ENCODE measurements at regions not wholly inside any gene's neighbourhood (a gene's known extent, or its start where the extent isn't known, plus 50 kb on each side); places are given as distances from the start of the nearest gene placed in this dataset.
A peak's percentile ranks its signal among the peaks of the same experiment; 100 is the strongest.
"Not testable (repeated sequence)": the region's sequence is repeated elsewhere in the genome, so short reads cannot be mapped to it uniquely, and the experiment has no call there.

- DNase-seq (no peak), ATAC-seq (ENCODE audit: poor library complexity) (no peak)
- Histone ChIP-seq H3K9me3 (ENCODE audit: control insufficient read depth in 1 of 2, insufficient read depth in 1 of 2, low read length in 2 of 2) (peaks cover 2 to 12% of the 10 kb centered on the region in 2 experiments), H3K4me3 (ENCODE audit: low read length) (no peak overlapping the region), H3K4me1 (ENCODE audit: insufficient read depth, low read length) (no peaks in the 10 kb centered on the region), H3K27ac (ENCODE audit: low read depth in 1 of 2, low read length in 2 of 2) (no peak overlapping the region), H3K27me3 (ENCODE audit: control insufficient read depth in 1 of 2, insufficient read depth in 2 of 2, low read length in 2 of 2) (no peaks in the 10 kb centered on the region), H3K36me3 (ENCODE audit: insufficient read depth, low read length) (no peaks in the 10 kb centered on the region)
- Mint-ChIP-seq H3K9me3 (peaks cover 4% of the 10 kb centered on the region), H3K27me3 (no peaks in the 10 kb centered on the region), H3K36me3 (ENCODE audit: low read depth) (no peaks in the 10 kb centered on the region), H3K4me1 (ENCODE audit: low read depth) (no peaks in the 10 kb centered on the region), H3K4me3 (no peak overlapping the region), H3K27ac (no peak overlapping the region)
- intact Hi-C loops (cut with DNase I, micrococcal nuclease) = no loop called here
- TF ChIP-seq, protein P1, sequence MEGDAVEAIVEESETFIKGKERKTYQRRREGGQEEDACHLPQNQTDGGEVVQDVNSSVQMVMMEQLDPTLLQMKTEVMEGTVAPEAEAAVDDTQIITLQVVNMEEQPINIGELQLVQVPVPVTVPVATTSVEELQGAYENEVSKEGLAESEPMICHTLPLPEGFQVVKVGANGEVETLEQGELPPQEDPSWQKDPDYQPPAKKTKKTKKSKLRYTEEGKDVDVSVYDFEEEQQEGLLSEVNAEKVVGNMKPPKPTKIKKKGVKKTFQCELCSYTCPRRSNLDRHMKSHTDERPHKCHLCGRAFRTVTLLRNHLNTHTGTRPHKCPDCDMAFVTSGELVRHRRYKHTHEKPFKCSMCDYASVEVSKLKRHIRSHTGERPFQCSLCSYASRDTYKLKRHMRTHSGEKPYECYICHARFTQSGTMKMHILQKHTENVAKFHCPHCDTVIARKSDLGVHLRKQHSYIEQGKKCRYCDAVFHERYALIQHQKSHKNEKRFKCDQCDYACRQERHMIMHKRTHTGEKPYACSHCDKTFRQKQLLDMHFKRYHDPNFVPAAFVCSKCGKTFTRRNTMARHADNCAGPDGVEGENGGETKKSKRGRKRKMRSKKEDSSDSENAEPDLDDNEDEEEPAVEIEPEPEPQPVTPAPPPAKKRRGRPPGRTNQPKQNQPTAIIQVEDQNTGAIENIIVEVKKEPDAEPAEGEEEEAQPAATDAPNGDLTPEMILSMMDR (IDR thresholded peaks at IDR 0.05) = no peak
- CTCF ChIA-PET = no interaction called here
- POLR2A ChIA-PET = no interaction called here
Observed at GRCh38 chr5:28945859-28946258, 1907.5 kb upstream of the CDH9 start.

DNA sequence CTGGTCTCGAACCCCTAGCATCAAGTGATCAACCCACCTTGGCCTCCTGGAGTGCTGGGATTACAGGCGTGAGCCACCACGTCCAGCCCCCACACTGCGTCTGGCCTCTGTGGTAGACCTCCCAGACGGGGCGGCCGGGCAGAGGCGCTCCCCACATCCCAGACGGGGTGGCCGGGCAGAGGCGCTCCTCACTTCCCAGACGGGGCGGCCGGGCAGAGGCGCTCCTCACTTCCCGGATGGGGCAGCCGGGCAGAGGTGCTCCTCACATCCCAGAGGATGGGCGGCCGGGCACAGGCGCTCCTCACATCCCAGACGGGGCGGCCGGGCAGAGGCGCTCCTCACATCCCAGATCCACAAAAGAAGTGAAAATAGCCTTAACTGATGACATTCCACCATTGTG, 1891.0 kb upstream of the CDH9 start:
- CTCF ChIA-PET; POLR2A ChIA-PET; DNase-seq; H3K4me3 Mint-ChIP-seq; intact Hi-C loops (cut with DNase I, micrococcal nuclease); H3K4me1 Mint-ChIP-seq (ENCODE audit: low read depth); H3K4me3 ChIP-seq (ENCODE audit: low read length); H3K27ac ChIP-seq (ENCODE audit: low read depth in 1 of 2, low read length in 2 of 2); H3K36me3 Mint-ChIP-seq (ENCODE audit: low read depth); ATAC-seq (ENCODE audit: poor library complexity); H3K9me3 Mint-ChIP-seq; H3K36me3 ChIP-seq (ENCODE audit: insufficient read depth, low read length); H3K27me3 Mint-ChIP-seq; H3K27me3 ChIP-seq (ENCODE audit: control insufficient read depth in 1 of 2, insufficient read depth in 2 of 2, low read length in 2 of 2); H3K4me1 ChIP-seq (ENCODE audit: insufficient read depth, low read length); H3K27ac Mint-ChIP-seq: not testable (repeated sequence)
- H3K9me3 ChIP-seq (ENCODE audit: control insufficient read depth in 1 of 2, insufficient read depth in 1 of 2, low read length in 2 of 2) = peaks cover 0 to 31% of the 10 kb centered on the region in 2 experiments

- H3K4me3 Mint-ChIP-seq; H3K27me3 ChIP-seq (ENCODE audit: control insufficient read depth in 1 of 2, insufficient read depth in 2 of 2, low read length in 2 of 2); H3K27ac Mint-ChIP-seq; H3K27me3 Mint-ChIP-seq; H3K27ac ChIP-seq (ENCODE audit: low read depth in 1 of 2, low read length in 2 of 2); H3K4me1 Mint-ChIP-seq (ENCODE audit: low read depth); H3K36me3 ChIP-seq (ENCODE audit: insufficient read depth, low read length); CTCF ChIA-PET; POLR2A ChIA-PET; H3K36me3 Mint-ChIP-seq (ENCODE audit: low read depth); H3K9me3 Mint-ChIP-seq; ATAC-seq (ENCODE audit: poor library complexity); H3K4me3 ChIP-seq (ENCODE audit: low read length); H3K4me1 ChIP-seq (ENCODE audit: insufficient read depth, low read length); intact Hi-C loops (cut with DNase I, micrococcal nuclease): not testable (repeated sequence)
- DNase-seq = peak in 1 of 14 experiments; percentile 7
- peaks cover 0 to 31% of the 10 kb centered on the region in 2 experiments for H3K9me3 ChIP-seq (ENCODE audit: control insufficient read depth in 1 of 2, insufficient read depth in 1 of 2, low read length in 2 of 2)
Observed at GRCh38 chr5:28928327-28928790, 1890.0 kb upstream of the CDH9 start.

DNA sequence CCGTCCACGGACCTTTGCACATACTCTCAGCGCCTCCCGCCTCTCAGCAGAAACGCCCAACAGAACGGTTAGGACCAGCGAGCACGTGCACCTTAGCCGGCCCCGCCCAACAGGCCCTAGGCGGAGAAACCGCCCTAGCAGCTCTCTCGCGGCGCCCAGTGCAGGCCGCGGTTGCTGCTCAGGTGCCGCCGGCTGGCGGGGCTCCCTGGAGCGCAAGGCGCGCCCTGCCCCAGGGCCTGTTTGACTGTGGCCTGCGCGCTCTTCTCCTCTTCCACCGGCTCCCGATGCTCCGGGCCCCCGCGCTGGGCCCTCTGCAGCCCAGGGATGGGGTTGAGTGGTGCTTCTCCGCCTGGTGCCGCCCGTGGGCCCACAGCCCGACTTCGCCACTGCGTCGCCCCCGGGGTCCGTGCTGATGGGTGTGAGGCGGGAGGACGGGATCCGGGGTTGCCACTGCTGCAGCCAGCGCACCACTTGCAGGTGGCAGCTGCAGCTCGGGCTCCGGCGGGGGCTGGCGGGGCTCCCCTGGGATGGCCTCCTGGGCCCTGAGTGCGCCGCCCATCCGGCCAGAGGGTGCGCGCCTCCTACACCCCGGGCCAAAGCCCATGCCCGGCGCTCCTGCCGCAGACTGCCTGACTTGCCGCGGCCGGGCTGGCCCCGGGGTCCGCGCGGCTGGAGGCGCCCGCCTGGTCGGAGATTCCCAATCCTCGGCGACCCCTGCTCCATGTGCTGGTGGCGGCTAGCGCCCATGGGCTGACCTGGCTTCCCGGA, 1889.4 kb upstream of the CDH9 start:
- peaks cover 0 to 31% of the 10 kb centered on the region in 2 experiments for H3K9me3 ChIP-seq (ENCODE audit: control insufficient read depth in 1 of 2, insufficient read depth in 1 of 2, low read length in 2 of 2)
- TF ChIP-seq, protein P1 (IDR thresholded peaks at IDR 0.05) = no peak
- H3K27me3 Mint-ChIP-seq = no peaks in the 10 kb centered on the region
- DNase-seq = no peak
- H3K36me3 Mint-ChIP-seq (ENCODE audit: low read depth) = no peaks in the 10 kb centered on the region
- no peak overlapping the region for H3K27ac Mint-ChIP-seq
- ChIA-PET CTCF (no interaction called here), POLR2A (no interaction called here)
- H3K27me3 ChIP-seq (ENCODE audit: control insufficient read depth in 1 of 2, insufficient read depth in 2 of 2, low read length in 2 of 2) = no peaks in the 10 kb centered on the region
- no peak overlapping the region for H3K4me3 ChIP-seq (ENCODE audit: low read length)
- ATAC-seq (ENCODE audit: poor library complexity) = no peak
- no peak overlapping the region for H3K27ac ChIP-seq (ENCODE audit: low read depth in 1 of 2, low read length in 2 of 2)
- H3K4me1 Mint-ChIP-seq (ENCODE audit: low read depth) = no peaks in the 10 kb centered on the region
- peaks cover 7% of the 10 kb centered on the region for H3K9me3 Mint-ChIP-seq
- H3K36me3 ChIP-seq (ENCODE audit: insufficient read depth, low read length) = no peaks in the 10 kb centered on the region
- H3K4me3 Mint-ChIP-seq = no peak overlapping the region
- no peaks in the 10 kb centered on the region for H3K4me1 ChIP-seq (ENCODE audit: insufficient read depth, low read length)
- intact Hi-C loops (cut with DNase I, micrococcal nuclease) = no loop called here

Data from CD4-positive, alpha-beta T cell (primary cell).